ENCODE measurements at regions not wholly inside any gene's neighbourhood (a gene's known extent, or its start where the extent isn't known, plus 50 kb on each side); places are given as distances from the start of the nearest gene placed in this dataset.

- no peaks in the 10 kb centered on the region for H3K79me2 ChIP-seq
- no peak overlapping the region for H3K27ac ChIP-seq
- H3K36me3 ChIP-seq (replicated peaks; ENCODE audit: insufficient read depth, low read depth), result no peaks in the 10 kb centered on the region
- H3K4me1 ChIP-seq (ENCODE audit: insufficient read depth), result no peaks in the 10 kb centered on the region
- WGBS (ENCODE audit: low lambda C conversion rate, missing lambda C conversion rate), result 94% methylated on average over 3 of the region's 3 CpGs
- no peaks in the 10 kb centered on the region for H3K27me3 ChIP-seq
- no peak for TF ChIP-seq EZH2phosphoT487 (IDR thresholded peaks at IDR 0.05; ENCODE audit: low read depth, severe bottlenecking, unreplicated experiment)
- TF ChIP-seq CTCF (IDR thresholded peaks at IDR 0.05; ENCODE audit: poor library complexity), result no peak
- no peak for TF ChIP-seq EZH2 (IDR thresholded peaks at IDR 0.05; ENCODE audit: borderline replicate concordance)
- H2AFZ ChIP-seq, result no peak overlapping the region
- H3K4me2 ChIP-seq, result no peak overlapping the region
- no peaks in the 10 kb centered on the region for H3K9me3 ChIP-seq (ENCODE audit: low read depth)
- no peak for DNase-seq (ENCODE audit: low spot score)
- H3K9me2 ChIP-seq (replicated peaks; ENCODE audit: insufficient read depth), result no peaks in the 10 kb centered on the region
- no peak overlapping the region for H3K4me3 ChIP-seq
- no peaks in the 10 kb centered on the region for H4K20me1 ChIP-seq (ENCODE audit: insufficient read depth, poor library complexity, severe bottlenecking)
Observed at GRCh38 chr6:91560409-91560808, 973.5 kb upstream of the MAP3K7 start.

DNA sequence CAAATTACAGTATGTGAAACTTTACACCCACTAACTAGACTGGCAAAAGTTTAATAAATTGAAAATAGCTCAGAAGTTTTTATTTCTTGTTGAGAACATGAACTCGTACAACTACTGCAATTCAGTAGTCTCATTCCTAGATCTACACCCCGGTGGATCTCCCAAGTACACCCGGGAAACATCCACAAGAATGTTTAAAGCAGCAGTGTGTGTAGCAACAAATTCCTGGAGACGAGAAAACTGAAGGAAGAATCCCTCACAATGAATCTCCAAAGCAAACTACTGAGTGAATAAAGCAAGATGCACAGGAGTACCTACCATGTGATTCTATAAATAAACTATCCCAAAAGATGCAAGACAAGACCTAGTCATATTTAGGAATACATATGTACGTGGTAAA is 954.0 kb upstream of the MAP3K7 start:
- TF ChIP-seq EZH2 (IDR thresholded peaks at IDR 0.05; ENCODE audit: borderline replicate concordance), result no peak
- TF ChIP-seq CTCF (IDR thresholded peaks at IDR 0.05; ENCODE audit: poor library complexity), result no peak
- TF ChIP-seq EZH2phosphoT487 (IDR thresholded peaks at IDR 0.05; ENCODE audit: low read depth, severe bottlenecking, unreplicated experiment), result no peak
- H3K36me3 ChIP-seq (replicated peaks; ENCODE audit: insufficient read depth, low read depth), result no peaks in the 10 kb centered on the region
- 83% methylated on average over 5 of the region's 5 CpGs for WGBS (ENCODE audit: low lambda C conversion rate, missing lambda C conversion rate)
- no peaks in the 10 kb centered on the region for H3K4me1 ChIP-seq (ENCODE audit: insufficient read depth)
- H3K9me3 ChIP-seq (ENCODE audit: low read depth), result no peaks in the 10 kb centered on the region
- no peaks in the 10 kb centered on the region for H4K20me1 ChIP-seq (ENCODE audit: insufficient read depth, poor library complexity, severe bottlenecking)
- H3K79me2 ChIP-seq, result no peaks in the 10 kb centered on the region
- H3K4me3 ChIP-seq, result no peak overlapping the region
- H3K4me2 ChIP-seq, result no peak overlapping the region
- H3K9me2 ChIP-seq (replicated peaks; ENCODE audit: insufficient read depth), result no peaks in the 10 kb centered on the region
- H3K27ac ChIP-seq, result no peak overlapping the region
- H3K27me3 ChIP-seq, result no peaks in the 10 kb centered on the region
- DNase-seq (ENCODE audit: low spot score), result no peak
- no peak overlapping the region for H2AFZ ChIP-seq

- no peak overlapping the region for H3K4me2 ChIP-seq
- H3K4me3 ChIP-seq, result no peak overlapping the region
- no peak overlapping the region for H2AFZ ChIP-seq
- H3K36me3 ChIP-seq (replicated peaks; ENCODE audit: insufficient read depth, low read depth), result no peaks in the 10 kb centered on the region
- H4K20me1 ChIP-seq (ENCODE audit: insufficient read depth, poor library complexity, severe bottlenecking), result no peaks in the 10 kb centered on the region
- no peaks in the 10 kb centered on the region for H3K4me1 ChIP-seq (ENCODE audit: insufficient read depth)
- H3K27ac ChIP-seq, result no peak overlapping the region
- TF ChIP-seq CTCF (IDR thresholded peaks at IDR 0.05; ENCODE audit: poor library complexity), result no peak
- no peak for TF ChIP-seq EZH2phosphoT487 (IDR thresholded peaks at IDR 0.05; ENCODE audit: low read depth, severe bottlenecking, unreplicated experiment)
- no peak for TF ChIP-seq EZH2 (IDR thresholded peaks at IDR 0.05; ENCODE audit: borderline replicate concordance)
- 80% methylated on average over 3 of the region's 3 CpGs for WGBS (ENCODE audit: low lambda C conversion rate, missing lambda C conversion rate)
- no peaks in the 10 kb centered on the region for H3K79me2 ChIP-seq
- H3K27me3 ChIP-seq, result no peaks in the 10 kb centered on the region
- no peaks in the 10 kb centered on the region for H3K9me2 ChIP-seq (replicated peaks; ENCODE audit: insufficient read depth)
- DNase-seq (ENCODE audit: low spot score), result no peak
- H3K9me3 ChIP-seq (ENCODE audit: low read depth), result no peaks in the 10 kb centered on the region
Observed at GRCh38 chr6:91539456-91539855, 952.6 kb upstream of the MAP3K7 start.

DNA sequence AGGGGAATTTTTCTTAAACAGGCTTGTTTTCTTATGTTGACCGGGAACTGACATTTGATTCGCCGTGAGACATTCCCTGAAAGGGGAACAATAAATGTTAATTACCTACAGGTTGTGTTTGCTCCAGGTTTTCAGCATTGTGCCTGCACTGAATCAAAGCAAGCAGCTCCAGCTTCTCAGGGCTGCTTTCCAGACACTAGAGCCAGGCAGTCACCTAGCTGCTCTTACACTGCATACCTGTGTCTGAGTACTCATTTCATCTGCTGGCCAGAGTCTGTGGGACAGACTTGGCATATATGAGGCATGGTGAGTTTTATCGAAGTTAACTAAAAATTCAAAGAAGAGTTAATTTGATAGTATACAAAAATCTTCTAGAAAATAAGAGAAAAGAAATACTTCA is 951.8 kb upstream of the MAP3K7 start:
- Histone ChIP-seq H4K20me1 (ENCODE audit: insufficient read depth, poor library complexity, severe bottlenecking) (no peaks in the 10 kb centered on the region), H3K9me3 (ENCODE audit: low read depth) (no peaks in the 10 kb centered on the region), H3K4me2 (no peak overlapping the region), H2AFZ (no peak overlapping the region), H3K4me1 (ENCODE audit: insufficient read depth) (no peaks in the 10 kb centered on the region), H3K79me2 (no peaks in the 10 kb centered on the region), H3K9me2 (replicated peaks; ENCODE audit: insufficient read depth) (no peaks in the 10 kb centered on the region), H3K36me3 (replicated peaks; ENCODE audit: insufficient read depth, low read depth) (no peaks in the 10 kb centered on the region), H3K4me3 (no peak overlapping the region), H3K27ac (no peak overlapping the region), H3K27me3 (no peaks in the 10 kb centered on the region)
- WGBS (ENCODE audit: low lambda C conversion rate, missing lambda C conversion rate), result 68% methylated on average over 4 of the region's 4 CpGs
- no peak for TF ChIP-seq CTCF (IDR thresholded peaks at IDR 0.05; ENCODE audit: poor library complexity)
- no peak for TF ChIP-seq EZH2phosphoT487 (IDR thresholded peaks at IDR 0.05; ENCODE audit: low read depth, severe bottlenecking, unreplicated experiment)
- TF ChIP-seq EZH2 (IDR thresholded peaks at IDR 0.05; ENCODE audit: borderline replicate concordance), result no peak
- DNase-seq (ENCODE audit: low spot score), result no peak

Data from hepatocyte (in vitro differentiated cells).